GM18909 (cell line): ENCODE measurements at regions not wholly inside any gene's neighbourhood (a gene's known extent, or its start where the extent isn't known, plus 50 kb on each side); places are given as distances from the start of the nearest gene placed in this dataset.
"Not testable (repeated sequence)": the region's sequence is repeated elsewhere in the genome, so short reads cannot be mapped to it uniquely, and the experiment has no call there.

Experiments used
- ATAC-seq: cut with Tn5 transposase; IDR thresholded peaks from one replicate; pipeline ENCODE4 v1.9.1; 2021; ENCODE audit warnings: mild to moderate bottlenecking; ENCODE audit not compliant: unreplicated experiment, poor library complexity

DNA sequence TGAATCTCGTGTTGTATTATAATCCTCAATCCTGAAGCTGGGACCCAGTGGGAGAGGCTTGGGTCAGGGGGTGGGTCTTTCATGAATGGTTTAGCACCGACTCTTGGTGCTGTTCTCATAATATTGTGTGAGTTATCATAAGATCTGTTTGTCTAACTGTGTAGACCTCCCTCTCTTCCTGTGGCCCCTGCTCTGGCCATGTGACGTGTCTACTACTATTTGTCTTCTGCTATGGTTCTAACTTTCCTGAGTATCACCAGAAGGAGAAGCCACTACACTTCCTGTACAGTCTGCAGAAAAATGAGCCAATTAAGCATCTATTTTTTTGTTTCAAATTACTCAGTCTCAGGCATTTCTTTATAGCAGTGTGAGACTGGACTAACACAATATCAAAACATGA is 379.7 kb downstream of the TP53TG3F start:
- not testable (repeated sequence) for ATAC-seq

DNA sequence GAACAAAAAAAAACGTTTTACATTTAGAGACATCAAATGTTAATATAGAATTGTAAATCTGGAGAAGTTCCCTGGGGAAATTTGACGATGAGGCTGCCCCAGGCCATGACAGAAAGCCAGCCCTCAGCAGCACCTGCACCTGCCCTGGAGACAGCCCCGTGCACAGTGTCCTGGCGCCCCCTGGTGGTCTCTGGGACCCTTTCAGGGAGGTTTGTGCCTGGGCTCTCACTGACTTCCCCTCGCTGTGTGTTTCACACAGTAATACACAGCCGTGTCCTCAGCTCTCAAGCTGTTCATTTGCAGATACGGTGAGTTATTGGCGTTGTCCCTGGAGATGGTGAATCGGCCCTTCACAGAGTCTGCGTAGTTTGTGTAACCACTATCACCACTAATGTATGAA is 385.1 kb downstream of the TP53TG3F start:
- peak; percentile 54 for ATAC-seq
